H9 (cell line): ENCODE measurements at regions not wholly inside any gene's neighbourhood (a gene's known extent, or its start where the extent isn't known, plus 50 kb on each side); places are given as distances from the start of the nearest gene placed in this dataset.

ENCODE experiments used
- DNase-seq: peaks from one replicate; pipeline ENCODE4 v3.0.0-alpha.2; 2017
- H2AFZ ChIP-seq: one replicate; pipeline ENCODE4 v1.6.1; 2013; ENCODE audit warnings: mild to moderate bottlenecking, low read length, control low read depth, moderate library complexity
- H2AK5ac ChIP-seq: 2 replicates; pipeline ENCODE4 v1.6.1; 2013; ENCODE audit warnings: low read length, control low read depth, mixed read lengths; ENCODE audit not compliant: insufficient read length
- H2BK120ac ChIP-seq: one replicate; pipeline ENCODE4 v1.6.1; 2013; ENCODE audit warnings: low read depth, mild to moderate bottlenecking, low read length, control low read depth, inconsistent platforms; ENCODE audit not compliant: poor library complexity, severe bottlenecking
- H2BK12ac ChIP-seq: 2 replicates; pipeline ENCODE4 v1.6.1; 2013; ENCODE audit warnings: low read length, control low read depth, mixed read lengths, low read depth; ENCODE audit not compliant: insufficient read length
- H2BK15ac ChIP-seq: 2 replicates; pipeline ENCODE4 v1.6.1; 2013; ENCODE audit warnings: low read depth, low read length, control low read depth
- H2BK20ac ChIP-seq: one replicate; pipeline ENCODE4 v1.6.1; 2013; ENCODE audit warnings: low read depth, mild to moderate bottlenecking, low read length, control low read depth, inconsistent platforms; ENCODE audit not compliant: poor library complexity, severe bottlenecking
- H2BK5ac ChIP-seq: 2 replicates; pipeline ENCODE4 v1.6.1; 2013; ENCODE audit warnings: low read length, control low read depth, mixed read lengths; ENCODE audit not compliant: insufficient read length
- H3K14ac ChIP-seq: 2 replicates; pipeline ENCODE4 v1.6.1; 2013; ENCODE audit warnings: low read length, control low read depth; ENCODE audit not compliant: insufficient read depth
- H3K18ac ChIP-seq: 2 replicates; pipeline ENCODE4 v1.6.1; 2013; ENCODE audit warnings: low read depth, mild to moderate bottlenecking, mixed read lengths, low read length, control low read depth; ENCODE audit not compliant: insufficient read length
- H3K23ac ChIP-seq: 2 replicates; pipeline ENCODE4 v1.6.1; 2013; ENCODE audit warnings: low read length, control low read depth, mixed read lengths, low read depth; ENCODE audit not compliant: insufficient read length
- H3K23me2 ChIP-seq: 2 replicates; pipeline ENCODE4 v1.6.1; 2013; ENCODE audit warnings: low read depth, mild to moderate bottlenecking, mixed read lengths, low read length, control low read depth; ENCODE audit not compliant: insufficient read length, poor library complexity, severe bottlenecking
- H3K27ac ChIP-seq: 2 replicates; pipeline ENCODE4 v1.5.1; 2013; ENCODE audit warnings: low read length, control low read depth, mixed read lengths, low read depth; ENCODE audit not compliant: insufficient read length
- H3K27me3 ChIP-seq: 2 replicates; pipeline ENCODE4 v1.6.1; 2013; ENCODE audit warnings: low read length, control low read depth, inconsistent platforms; ENCODE audit not compliant: insufficient read depth
- H3K4ac ChIP-seq: 2 replicates; pipeline ENCODE4 v1.6.1; 2013; ENCODE audit warnings: low read depth, mild to moderate bottlenecking, control low read depth, inconsistent platforms, low read length, moderate library complexity
- H3K4me1 ChIP-seq: 2 replicates; pipeline ENCODE4 v1.6.1; 2013; ENCODE audit warnings: low read length, control low read depth, inconsistent platforms; ENCODE audit not compliant: insufficient read depth
- H3K4me2 ChIP-seq: 2 replicates; pipeline ENCODE4 v1.6.1; 2013; ENCODE audit warnings: low read length, control low read depth, mixed read lengths; ENCODE audit not compliant: insufficient read length, insufficient read depth
- H3K56ac ChIP-seq: 2 replicates; pipeline ENCODE4 v1.6.1; 2013; ENCODE audit warnings: low read depth, mild to moderate bottlenecking, mixed read lengths, low read length, control low read depth; ENCODE audit not compliant: insufficient read length
- H3K79me1 ChIP-seq: 2 replicates; pipeline ENCODE4 v1.6.1; 2013; ENCODE audit warnings: low read depth, mild to moderate bottlenecking, moderate library complexity, low read length, control low read depth, inconsistent platforms; ENCODE audit not compliant: insufficient read depth, poor library complexity, severe bottlenecking
- H3K79me2 ChIP-seq: 2 replicates; pipeline ENCODE4 v1.6.1; 2013; ENCODE audit warnings: low read length, control low read depth, inconsistent platforms; ENCODE audit not compliant: insufficient read depth
- H3K9ac ChIP-seq: 2 replicates; pipeline ENCODE4 v1.6.1; 2013; ENCODE audit warnings: low read length, control low read depth, mixed read lengths; ENCODE audit not compliant: insufficient read length; ENCODE audit errors: extremely low read depth
- H3K9me3 ChIP-seq: one replicate; pipeline ENCODE4 v1.6.1; 2013; ENCODE audit warnings: low read depth, low read length, inconsistent platforms; ENCODE audit not compliant: control insufficient read depth
- H3T11ph ChIP-seq: one replicate; pipeline ENCODE4 v1.6.1; 2013; ENCODE audit warnings: mild to moderate bottlenecking, low read length, control low read depth, inconsistent platforms
- H4K20me1 ChIP-seq: one replicate; pipeline ENCODE4 v1.6.1; 2013; ENCODE audit not compliant: control insufficient read depth, insufficient read length, insufficient read depth
- H4K5ac ChIP-seq: 2 replicates; pipeline ENCODE4 v1.6.1; 2013; ENCODE audit warnings: low read depth, mild to moderate bottlenecking, mixed read lengths, low read length, control low read depth; ENCODE audit not compliant: insufficient read length
- H4K8ac ChIP-seq: replicated peaks from 2 replicates; pipeline ENCODE4 v1.6.1; 2013; ENCODE audit warnings: low read length, control low read depth, mixed read lengths, low read depth; ENCODE audit not compliant: insufficient read length
- H4K91ac ChIP-seq: 2 replicates; pipeline ENCODE4 v1.6.1; 2013; ENCODE audit warnings: low read depth, mild to moderate bottlenecking, moderate library complexity, mixed read lengths, low read length, control low read depth; ENCODE audit not compliant: insufficient read length
- H3K27ac Mint-ChIP-seq, 3 experiments: 2 replicates in 2 of 3; 3 replicates in 1 of 3; pipeline ENCODE4 v1.8.0; 2020 to 2021; ENCODE audit warnings: mixed read lengths in 3 of 3, mild to moderate bottlenecking in 1 of 3, moderate library complexity in 1 of 3
- H3K27me3 Mint-ChIP-seq: 2 replicates; pipeline ENCODE4 v1.8.0; 2021; ENCODE audit warnings: low read depth, mild to moderate bottlenecking, moderate library complexity, mixed read lengths
- H3K36me3 Mint-ChIP-seq, 3 experiments: 2 replicates in 2 of 3; 3 replicates in 1 of 3; pipeline ENCODE4 v1.8.0; 2020 to 2021; ENCODE audit warnings: low read depth in 3 of 3, mixed read lengths in 3 of 3; ENCODE audit not compliant: insufficient read depth in 1 of 3
- H3K4me1 Mint-ChIP-seq, 2 experiments: 2 replicates each; pipeline ENCODE4 v1.8.0; 2020; ENCODE audit warnings: mixed read lengths in 2 of 2
- H3K4me3 Mint-ChIP-seq, 2 experiments: 2 replicates in 1 of 2; 3 replicates in 1 of 2; pipeline ENCODE4 v1.8.0; 2020 to 2021; ENCODE audit warnings: mild to moderate bottlenecking in 2 of 2, mixed read lengths in 2 of 2, moderate library complexity in 1 of 2
- H3K9me3 Mint-ChIP-seq, 2 experiments: 2 replicates in 1 of 2; 3 replicates in 1 of 2; pipeline ENCODE4 v1.8.0; 2020; ENCODE audit warnings: mild to moderate bottlenecking in 2 of 2, mixed read lengths in 2 of 2, moderate library complexity in 1 of 2
- CTCF ChIP-seq: fragments of 200-600 bp; sonication (generic); conservative IDR thresholded peaks from 3 replicates; pipeline ENCODE4 v1.8.0; 2021; ENCODE audit warnings: antibody characterized with exemption, mild to moderate bottlenecking

- H3K9me3 Mint-ChIP-seq = no peaks in the 10 kb centered on the region
- H3K14ac ChIP-seq = no peak overlapping the region
- no peaks in the 10 kb centered on the region for H4K20me1 ChIP-seq
- no peaks in the 10 kb centered on the region for H3K36me3 Mint-ChIP-seq
- no peaks in the 10 kb centered on the region for H3K79me2 ChIP-seq
- TF ChIP-seq CTCF = no peak
- H3K4me2 ChIP-seq = no peak overlapping the region
- H2BK20ac ChIP-seq = no peak overlapping the region
- H3K9me3 ChIP-seq = no peaks in the 10 kb centered on the region
- no peak overlapping the region for H2BK120ac ChIP-seq
- no peak overlapping the region for H3K18ac ChIP-seq
- no peak overlapping the region for H4K5ac ChIP-seq
- no peak overlapping the region for H4K8ac ChIP-seq
- no peak overlapping the region for H2BK15ac ChIP-seq
- no peak overlapping the region for H3K9ac ChIP-seq
- H2BK12ac ChIP-seq = no peak overlapping the region
- no peak overlapping the region for H2AK5ac ChIP-seq
- H3K4me3 Mint-ChIP-seq = no peak overlapping the region
- no peak for DNase-seq
- no peak overlapping the region for H3K56ac ChIP-seq
- peaks cover 8 to 12% of the 10 kb centered on the region in 2 experiments for H3K4me1 Mint-ChIP-seq
- no peak overlapping the region for H2AFZ ChIP-seq
- no peak overlapping the region for H3K4ac ChIP-seq
- H3K79me1 ChIP-seq = no peaks in the 10 kb centered on the region
- H3K27me3 Mint-ChIP-seq = no peaks in the 10 kb centered on the region
- H3K27ac ChIP-seq = no peak overlapping the region
- H3K27ac Mint-ChIP-seq = no peak overlapping the region
- H3K4me1 ChIP-seq = no peaks in the 10 kb centered on the region
- H3K23me2 ChIP-seq = no peaks in the 10 kb centered on the region
- no peak overlapping the region for H4K91ac ChIP-seq
- H3T11ph ChIP-seq = no peak overlapping the region
- H3K23ac ChIP-seq = no peak overlapping the region
- H2BK5ac ChIP-seq = no peak overlapping the region
- H3K27me3 ChIP-seq = no peaks in the 10 kb centered on the region
Measured at GRCh38 chr4:129988957-129989356, 893.0 kb downstream of the C4orf33 start.
